ENCODE measurements at regions not wholly inside any gene's neighbourhood (a gene's known extent, or its start where the extent isn't known, plus 50 kb on each side); places are given as distances from the start of the nearest gene placed in this dataset.

DNA sequence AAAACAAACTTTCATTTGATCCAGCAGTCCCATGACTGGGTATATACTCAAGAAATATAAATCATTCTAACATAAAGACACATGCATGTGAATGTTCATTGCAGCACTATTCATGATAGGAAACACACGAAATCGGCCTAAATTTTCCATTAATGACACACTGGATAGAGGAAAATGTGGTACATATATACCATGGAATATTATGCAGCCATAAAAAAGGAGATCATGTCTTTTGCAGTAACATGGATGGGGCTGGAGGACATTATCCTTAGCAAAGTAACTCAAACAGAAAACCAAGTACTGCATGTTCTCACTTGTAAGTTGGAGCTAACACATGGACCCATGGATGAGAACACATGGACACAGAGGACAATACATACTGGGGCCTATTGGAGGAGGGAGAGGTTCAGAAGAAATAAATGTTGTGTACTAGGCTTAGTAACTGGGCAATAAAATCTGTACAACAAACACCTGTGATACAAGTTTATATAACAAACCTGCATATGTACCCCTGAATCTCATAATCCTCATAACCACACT is 283.6 kb downstream of the LMO7 start:
- Histone ChIP-seq H3K27ac (ENCODE audit: control insufficient read depth, insufficient read depth, low read length) (no peak overlapping the region), H3K9me1 (ENCODE audit: control insufficient read depth, extremely low read depth, insufficient read depth, low read length) (no peaks in the 10 kb centered on the region), H3K4me1 (ENCODE audit: control insufficient read depth, extremely low read depth, insufficient read depth, low read length) (no peaks in the 10 kb centered on the region), H3K9ac (ENCODE audit: control insufficient read depth, extremely low read depth, insufficient read depth, low read length) (no peak overlapping the region), H3K9me3 (ENCODE audit: control insufficient read depth, low read depth, low read length) (no peaks in the 10 kb centered on the region), H3K79me2 (ENCODE audit: control insufficient read depth, insufficient read depth, low read length) (no peaks in the 10 kb centered on the region), H3K36me3 (ENCODE audit: control insufficient read depth in 2 of 2, extremely low read depth in 1 of 2, insufficient read depth in 2 of 2, low read length in 2 of 2) (no peaks in the 10 kb centered on the region), H4K20me1 (ENCODE audit: control insufficient read depth, extremely low read depth, insufficient read depth, low read length) (no peaks in the 10 kb centered on the region), H3K4me2 (ENCODE audit: control insufficient read depth, extremely low read depth, insufficient read depth, low read depth, low read length) (no peak overlapping the region), H3K4me3 (ENCODE audit: control insufficient read depth in 2 of 3, extremely low read depth in 1 of 3, insufficient read depth in 2 of 3, low read depth in 1 of 3, low read length in 3 of 3) (no peak overlapping the region), H3K27me3 (ENCODE audit: control insufficient read depth, extremely low read depth, insufficient read depth, low read length) (no peaks in the 10 kb centered on the region), H2AFZ (ENCODE audit: control insufficient read depth, low read length) (no peak overlapping the region)
- dilution Hi-C loops (cut with MboI; ENCODE audit: extremely low pct_ligation_motif_present, low sequenced_read_pairs): no loop called here
- TF ChIP-seq EZH2 (IDR thresholded peaks at IDR 0.05; ENCODE audit: low read length): no peak
- TF ChIP-seq, protein P1, sequence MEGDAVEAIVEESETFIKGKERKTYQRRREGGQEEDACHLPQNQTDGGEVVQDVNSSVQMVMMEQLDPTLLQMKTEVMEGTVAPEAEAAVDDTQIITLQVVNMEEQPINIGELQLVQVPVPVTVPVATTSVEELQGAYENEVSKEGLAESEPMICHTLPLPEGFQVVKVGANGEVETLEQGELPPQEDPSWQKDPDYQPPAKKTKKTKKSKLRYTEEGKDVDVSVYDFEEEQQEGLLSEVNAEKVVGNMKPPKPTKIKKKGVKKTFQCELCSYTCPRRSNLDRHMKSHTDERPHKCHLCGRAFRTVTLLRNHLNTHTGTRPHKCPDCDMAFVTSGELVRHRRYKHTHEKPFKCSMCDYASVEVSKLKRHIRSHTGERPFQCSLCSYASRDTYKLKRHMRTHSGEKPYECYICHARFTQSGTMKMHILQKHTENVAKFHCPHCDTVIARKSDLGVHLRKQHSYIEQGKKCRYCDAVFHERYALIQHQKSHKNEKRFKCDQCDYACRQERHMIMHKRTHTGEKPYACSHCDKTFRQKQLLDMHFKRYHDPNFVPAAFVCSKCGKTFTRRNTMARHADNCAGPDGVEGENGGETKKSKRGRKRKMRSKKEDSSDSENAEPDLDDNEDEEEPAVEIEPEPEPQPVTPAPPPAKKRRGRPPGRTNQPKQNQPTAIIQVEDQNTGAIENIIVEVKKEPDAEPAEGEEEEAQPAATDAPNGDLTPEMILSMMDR (optimal IDR thresholded peaks at IDR 0.05 in 1 of 3, IDR thresholded peaks at IDR 0.05 in 1 of 3, conservative IDR thresholded peaks at IDR 0.05 in 1 of 3; ENCODE audit: extremely low read depth in 1 of 3, insufficient read depth in 2 of 3, low read length in 3 of 3): no peak
- FAIRE-seq (no peak), DNase-seq (ENCODE audit: low read depth, low spot score) (no peak)

DNA sequence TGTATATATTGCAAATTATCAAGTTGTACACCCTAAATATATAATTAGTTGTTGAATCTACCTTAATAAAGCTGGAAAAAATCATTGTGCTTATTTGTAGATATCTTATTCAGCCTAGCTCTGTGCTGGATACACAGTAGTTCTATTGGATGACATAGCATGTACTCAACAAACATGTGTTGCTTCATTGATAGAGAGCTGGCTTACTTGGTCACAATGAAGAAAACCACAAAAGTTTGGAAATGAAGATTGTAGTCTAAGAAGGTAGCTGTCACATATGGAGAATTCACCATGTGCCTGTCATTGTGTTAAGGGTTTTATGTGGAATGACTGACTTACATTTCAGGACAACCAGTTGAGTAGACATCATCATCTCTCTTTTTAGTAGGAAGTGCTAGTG is 278.9 kb downstream of the LMO7 start:
- no peaks in the 10 kb centered on the region for H3K27me3 ChIP-seq (ENCODE audit: control insufficient read depth, extremely low read depth, insufficient read depth, low read length)
- no peaks in the 10 kb centered on the region for H3K9me3 ChIP-seq (ENCODE audit: control insufficient read depth, low read depth, low read length)
- dilution Hi-C loops (cut with MboI; ENCODE audit: extremely low pct_ligation_motif_present, low sequenced_read_pairs): no loop called here
- H4K20me1 ChIP-seq (ENCODE audit: control insufficient read depth, extremely low read depth, insufficient read depth, low read length): no peaks in the 10 kb centered on the region
- FAIRE-seq (no peak), DNase-seq (ENCODE audit: low read depth, low spot score) (no peak)
- H2AFZ ChIP-seq (ENCODE audit: control insufficient read depth, low read length): no peak overlapping the region
- no peak overlapping the region for H3K27ac ChIP-seq (ENCODE audit: control insufficient read depth, insufficient read depth, low read length)
- no peak overlapping the region for H3K4me3 ChIP-seq (ENCODE audit: control insufficient read depth in 2 of 3, extremely low read depth in 1 of 3, insufficient read depth in 2 of 3, low read depth in 1 of 3, low read length in 3 of 3)
- H3K9me1 ChIP-seq (ENCODE audit: control insufficient read depth, extremely low read depth, insufficient read depth, low read length): no peaks in the 10 kb centered on the region
- no peaks in the 10 kb centered on the region for H3K4me1 ChIP-seq (ENCODE audit: control insufficient read depth, extremely low read depth, insufficient read depth, low read length)
- no peaks in the 10 kb centered on the region for H3K79me2 ChIP-seq (ENCODE audit: control insufficient read depth, insufficient read depth, low read length)
- TF ChIP-seq EZH2 (IDR thresholded peaks at IDR 0.05; ENCODE audit: low read length): no peak
- TF ChIP-seq, protein P1 (optimal IDR thresholded peaks at IDR 0.05 in 1 of 3, IDR thresholded peaks at IDR 0.05 in 1 of 3, conservative IDR thresholded peaks at IDR 0.05 in 1 of 3; ENCODE audit: extremely low read depth in 1 of 3, insufficient read depth in 2 of 3, low read length in 3 of 3): no peak
- no peak overlapping the region for H3K9ac ChIP-seq (ENCODE audit: control insufficient read depth, extremely low read depth, insufficient read depth, low read length)
- no peak overlapping the region for H3K4me2 ChIP-seq (ENCODE audit: control insufficient read depth, extremely low read depth, insufficient read depth, low read depth, low read length)
- no peaks in the 10 kb centered on the region for H3K36me3 ChIP-seq (ENCODE audit: control insufficient read depth in 2 of 2, extremely low read depth in 1 of 2, insufficient read depth in 2 of 2, low read length in 2 of 2)
